Ishikawa (cell line): ENCODE measurements at regions not wholly inside any gene's neighbourhood (a gene's known extent, or its start where the extent isn't known, plus 50 kb on each side); places are given as distances from the start of the nearest gene placed in this dataset.

Experiments used
- CEBPB ChIP-seq: IDR thresholded peaks from 2 replicates; pipeline ENCODE4 v1.6.1; 2012
- CREB1 ChIP-seq: IDR thresholded peaks from 2 replicates; pipeline ENCODE4 v1.6.1; 2012; ENCODE audit warnings: low read depth
- FOXM1 ChIP-seq: IDR thresholded peaks from 2 replicates; pipeline ENCODE4 v1.6.1; 2012; ENCODE audit warnings: low read depth, borderline replicate concordance
- RAD21 ChIP-seq: IDR thresholded peaks from 2 replicates; pipeline ENCODE4 v1.6.1; 2012; ENCODE audit warnings: low read depth
- TAF1 ChIP-seq: IDR thresholded peaks from 2 replicates; pipeline ENCODE4 v1.6.1; 2012; ENCODE audit warnings: low read depth, mild to moderate bottlenecking
- TEAD4 ChIP-seq: IDR thresholded peaks from 2 replicates; pipeline ENCODE4 v1.6.1; 2012
- YY1 ChIP-seq: IDR thresholded peaks from 2 replicates; pipeline ENCODE4 v1.6.1; 2012; ENCODE audit warnings: low read depth
- TF ChIP-seq, protein P1 (sequence below): IDR thresholded peaks from 2 replicates; pipeline ENCODE4 v1.6.1; 2012
- TF ChIP-seq, protein P2 (sequence below): IDR thresholded peaks from 2 replicates; pipeline ENCODE4 v1.6.1; 2012; ENCODE audit warnings: low read depth, mild to moderate bottlenecking
- TF ChIP-seq, protein P3 (sequence below): IDR thresholded peaks from 2 replicates; pipeline ENCODE4 v1.6.1; 2012

DNA sequence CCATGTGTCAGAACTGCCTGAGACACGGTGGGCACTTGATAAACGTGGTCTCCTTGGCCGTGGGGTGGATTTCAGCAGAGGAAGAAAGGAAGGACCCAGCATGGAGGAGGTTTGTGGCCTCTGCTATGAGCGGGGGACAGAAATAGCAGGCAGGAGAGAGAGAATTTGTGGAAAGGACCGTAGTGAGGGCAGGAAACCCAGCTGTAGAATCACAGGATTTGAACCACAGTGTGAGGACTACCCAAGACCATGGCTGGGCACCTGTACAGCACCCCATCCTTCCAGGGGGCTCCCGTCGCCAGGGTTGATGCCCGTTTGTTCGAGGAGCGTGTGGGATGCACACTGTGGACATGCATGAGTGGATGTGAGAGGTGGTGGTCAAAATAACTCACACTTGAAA, 183.4 kb downstream of the PTPN20 start:
- TF ChIP-seq YY1 (no peak), CREB1 (no peak), FOXM1 (no peak), TEAD4 (no peak), TAF1 (no peak), RAD21 (no peak), CEBPB (no peak)
- TF ChIP-seq, protein P1, sequence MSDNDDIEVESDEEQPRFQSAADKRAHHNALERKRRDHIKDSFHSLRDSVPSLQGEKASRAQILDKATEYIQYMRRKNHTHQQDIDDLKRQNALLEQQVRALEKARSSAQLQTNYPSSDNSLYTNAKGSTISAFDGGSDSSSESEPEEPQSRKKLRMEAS: no peak
- TF ChIP-seq, protein P2, sequence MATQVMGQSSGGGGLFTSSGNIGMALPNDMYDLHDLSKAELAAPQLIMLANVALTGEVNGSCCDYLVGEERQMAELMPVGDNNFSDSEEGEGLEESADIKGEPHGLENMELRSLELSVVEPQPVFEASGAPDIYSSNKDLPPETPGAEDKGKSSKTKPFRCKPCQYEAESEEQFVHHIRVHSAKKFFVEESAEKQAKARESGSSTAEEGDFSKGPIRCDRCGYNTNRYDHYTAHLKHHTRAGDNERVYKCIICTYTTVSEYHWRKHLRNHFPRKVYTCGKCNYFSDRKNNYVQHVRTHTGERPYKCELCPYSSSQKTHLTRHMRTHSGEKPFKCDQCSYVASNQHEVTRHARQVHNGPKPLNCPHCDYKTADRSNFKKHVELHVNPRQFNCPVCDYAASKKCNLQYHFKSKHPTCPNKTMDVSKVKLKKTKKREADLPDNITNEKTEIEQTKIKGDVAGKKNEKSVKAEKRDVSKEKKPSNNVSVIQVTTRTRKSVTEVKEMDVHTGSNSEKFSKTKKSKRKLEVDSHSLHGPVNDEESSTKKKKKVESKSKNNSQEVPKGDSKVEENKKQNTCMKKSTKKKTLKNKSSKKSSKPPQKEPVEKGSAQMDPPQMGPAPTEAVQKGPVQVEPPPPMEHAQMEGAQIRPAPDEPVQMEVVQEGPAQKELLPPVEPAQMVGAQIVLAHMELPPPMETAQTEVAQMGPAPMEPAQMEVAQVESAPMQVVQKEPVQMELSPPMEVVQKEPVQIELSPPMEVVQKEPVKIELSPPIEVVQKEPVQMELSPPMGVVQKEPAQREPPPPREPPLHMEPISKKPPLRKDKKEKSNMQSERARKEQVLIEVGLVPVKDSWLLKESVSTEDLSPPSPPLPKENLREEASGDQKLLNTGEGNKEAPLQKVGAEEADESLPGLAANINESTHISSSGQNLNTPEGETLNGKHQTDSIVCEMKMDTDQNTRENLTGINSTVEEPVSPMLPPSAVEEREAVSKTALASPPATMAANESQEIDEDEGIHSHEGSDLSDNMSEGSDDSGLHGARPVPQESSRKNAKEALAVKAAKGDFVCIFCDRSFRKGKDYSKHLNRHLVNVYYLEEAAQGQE: no peak
- TF ChIP-seq, protein P3, sequence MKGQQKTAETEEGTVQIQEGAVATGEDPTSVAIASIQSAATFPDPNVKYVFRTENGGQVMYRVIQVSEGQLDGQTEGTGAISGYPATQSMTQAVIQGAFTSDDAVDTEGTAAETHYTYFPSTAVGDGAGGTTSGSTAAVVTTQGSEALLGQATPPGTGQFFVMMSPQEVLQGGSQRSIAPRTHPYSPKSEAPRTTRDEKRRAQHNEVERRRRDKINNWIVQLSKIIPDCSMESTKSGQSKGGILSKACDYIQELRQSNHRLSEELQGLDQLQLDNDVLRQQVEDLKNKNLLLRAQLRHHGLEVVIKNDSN: no peak
